GM23248 (cell line): ENCODE measurements at regions not wholly inside any gene's neighbourhood (a gene's known extent, or its start where the extent isn't known, plus 50 kb on each side); places are given as distances from the start of the nearest gene placed in this dataset.

ENCODE experiments used
- DNase-seq: peaks from one replicate; pipeline ENCODE4 v3.0.0-alpha.2; 2015
- H2AFZ ChIP-seq: fragments of 200-600 bp; sonication (generic); 2 replicates; pipeline ENCODE4 v1.6.1; 2016; ENCODE audit warnings: antibody characterized with exemption
- H3F3A ChIP-seq: fragments of 200-600 bp; sonication (generic); 2 replicates; pipeline ENCODE4 v1.6.1; 2016; ENCODE audit warnings: mild to moderate bottlenecking, antibody characterized with exemption, mixed run types; ENCODE audit not compliant: insufficient read depth
- H3K27ac ChIP-seq: fragments of 200-600 bp; sonication (generic); 2 replicates; pipeline ENCODE4 v1.5.1; 2016; ENCODE audit warnings: mild to moderate bottlenecking
- H3K27me3 ChIP-seq: fragments of 200-600 bp; sonication (generic); replicated peaks from 2 replicates; pipeline ENCODE4 v1.6.1; 2016; ENCODE audit warnings: mild to moderate bottlenecking; ENCODE audit not compliant: insufficient read depth
- H3K36me3 ChIP-seq: fragments of 200-600 bp; sonication (generic); 2 replicates; pipeline ENCODE4 v1.6.1; 2016; ENCODE audit warnings: low read depth, mild to moderate bottlenecking
- H3K4me1 ChIP-seq: fragments of 200-600 bp; sonication (generic); 2 replicates; pipeline ENCODE4 v1.6.1; 2016; ENCODE audit warnings: mild to moderate bottlenecking; ENCODE audit not compliant: insufficient read depth
- H3K4me2 ChIP-seq: fragments of 200-600 bp; sonication (generic); one replicate; pipeline ENCODE4 v1.6.1; 2016; ENCODE audit warnings: mild to moderate bottlenecking; ENCODE audit not compliant: unreplicated experiment
- H3K4me3 ChIP-seq: fragments of 200-600 bp; sonication (generic); 2 replicates; pipeline ENCODE4 v1.5.1; 2016; ENCODE audit warnings: mild to moderate bottlenecking
- H3K79me2 ChIP-seq: fragments of 200-600 bp; sonication (generic); 2 replicates; pipeline ENCODE4 v1.6.1; 2016; ENCODE audit warnings: mild to moderate bottlenecking; ENCODE audit not compliant: insufficient read depth
- H3K9ac ChIP-seq: fragments of 200-600 bp; sonication (generic); 2 replicates; pipeline ENCODE4 v1.6.1; 2016; ENCODE audit warnings: mild to moderate bottlenecking
- H3K9me2 ChIP-seq: fragments of 200-600 bp; sonication (generic); 2 replicates; pipeline ENCODE4 v1.6.1; 2016; ENCODE audit warnings: mixed run types, mild to moderate bottlenecking, moderate library complexity; ENCODE audit not compliant: insufficient read depth
- H3K9me3 ChIP-seq: fragments of 200-600 bp; sonication (generic); one replicate; pipeline ENCODE4 v1.6.1; 2017; ENCODE audit warnings: low read depth
- H4K20me1 ChIP-seq: fragments of 200-600 bp; sonication (generic); 2 replicates; pipeline ENCODE4 v1.6.0; 2016; ENCODE audit not compliant: insufficient read depth
- EZH2 ChIP-seq: fragments of 200-600 bp; sonication (generic); IDR thresholded peaks from 2 replicates; pipeline ENCODE4 v1.6.1; 2018; ENCODE audit warnings: antibody characterized with exemption, mild to moderate bottlenecking; ENCODE audit not compliant: insufficient read depth, poor library complexity, severe bottlenecking
- EZH2phosphoT487 ChIP-seq: fragments of 200-600 bp; sonication (generic); IDR thresholded peaks from 2 replicates; pipeline ENCODE4 v1.6.1; 2018; ENCODE audit warnings: antibody characterized with exemption, moderate library complexity, mild to moderate bottlenecking, low read depth; ENCODE audit not compliant: insufficient read depth
- WGBS, 2 experiments: methylation state at CpG; one replicate each; pipeline ENCODE4 v1.1.6; 2015 to 2017; ENCODE audit warnings: low lambda C conversion rate in 2 of 2, low coverage in 1 of 2; ENCODE audit errors: missing lambda C conversion rate in 2 of 2; 5-methylcytosine and 5-hydroxymethylcytosine counted together
- in situ Hi-C: fragments of 300-500 bp; cut with MboI; formaldehyde crosslinking; loops from 2 replicates; pipeline ENCODE4 v1.15.0; 2020

- Histone ChIP-seq H3K36me3 (no peaks in the 10 kb centered on the region), H3K27me3 (no peaks in the 10 kb centered on the region), H2AFZ (no peak overlapping the region), H3K79me2 (no peaks in the 10 kb centered on the region), H3K9ac (no peak overlapping the region), H3K4me1 (no peaks in the 10 kb centered on the region), H3K4me2 (no peak overlapping the region), H4K20me1 (no peaks in the 10 kb centered on the region), H3K27ac (no peak overlapping the region), H3K9me2 (no peaks in the 10 kb centered on the region), H3K4me3 (no peak overlapping the region), H3K9me3 (no peaks in the 10 kb centered on the region), H3F3A (no peaks in the 10 kb centered on the region)
- DNase-seq, result no peak
- in situ Hi-C loops, result no loop called here
- 3 to 6% methylated on average over 1 of the region's 1 CpG for WGBS, 2 experiments
- no peak for TF ChIP-seq EZH2phosphoT487
- no peak for TF ChIP-seq EZH2
Measured at GRCh38 chr2:41000374-41000773, 548.5 kb upstream of the SLC8A1 start.

- in situ Hi-C loops, result no loop called here
- H3K9me2 ChIP-seq, result no peaks in the 10 kb centered on the region
- 13 to 15% methylated on average over 2 of the region's 2 CpGs for WGBS, 2 experiments
- DNase-seq, result no peak
- H3K27me3 ChIP-seq, result no peaks in the 10 kb centered on the region
- H3K27ac ChIP-seq, result no peak overlapping the region
- no peaks in the 10 kb centered on the region for H3K36me3 ChIP-seq
- H3K79me2 ChIP-seq, result no peaks in the 10 kb centered on the region
- H3F3A ChIP-seq, result no peaks in the 10 kb centered on the region
- H4K20me1 ChIP-seq, result no peaks in the 10 kb centered on the region
- H3K9me3 ChIP-seq, result no peaks in the 10 kb centered on the region
- H2AFZ ChIP-seq, result no peak overlapping the region
- no peak overlapping the region for H3K9ac ChIP-seq
- no peak overlapping the region for H3K4me2 ChIP-seq
- TF ChIP-seq EZH2, result no peak
- TF ChIP-seq EZH2phosphoT487, result no peak
- no peak overlapping the region for H3K4me3 ChIP-seq
- no peaks in the 10 kb centered on the region for H3K4me1 ChIP-seq
Measured at GRCh38 chr2:41000906-41001305, 549.0 kb upstream of the SLC8A1 start.

GRCh38 chr2:41004700-41005099 lies 552.8 kb upstream of the SLC8A1 start:
- Histone ChIP-seq H3K9ac (no peak overlapping the region), H3K79me2 (no peaks in the 10 kb centered on the region), H3K27me3 (no peaks in the 10 kb centered on the region), H3F3A (no peaks in the 10 kb centered on the region), H3K4me3 (no peak overlapping the region), H4K20me1 (no peaks in the 10 kb centered on the region), H2AFZ (no peak overlapping the region), H3K27ac (no peak overlapping the region), H3K9me3 (no peaks in the 10 kb centered on the region), H3K9me2 (no peaks in the 10 kb centered on the region), H3K36me3 (no peaks in the 10 kb centered on the region), H3K4me2 (no peak overlapping the region), H3K4me1 (no peaks in the 10 kb centered on the region)
- TF ChIP-seq EZH2phosphoT487, result no peak
- TF ChIP-seq EZH2, result no peak
- 24 to 29% methylated on average over 2 of the region's 2 CpGs for WGBS, 2 experiments
- DNase-seq, result no peak
- in situ Hi-C loops, result no loop called here

- 0% methylated on average over 1 of the region's 1 CpG for WGBS, 2 experiments
- Histone ChIP-seq H3K9ac (no peak overlapping the region), H3K9me2 (no peaks in the 10 kb centered on the region), H3K79me2 (no peaks in the 10 kb centered on the region), H3K4me2 (no peak overlapping the region), H3K4me1 (no peaks in the 10 kb centered on the region), H3K27me3 (no peaks in the 10 kb centered on the region), H3K36me3 (no peaks in the 10 kb centered on the region), H3K27ac (no peak overlapping the region), H3K9me3 (no peaks in the 10 kb centered on the region), H3K4me3 (no peak overlapping the region), H4K20me1 (no peaks in the 10 kb centered on the region), H3F3A (no peaks in the 10 kb centered on the region), H2AFZ (no peak overlapping the region)
- in situ Hi-C loops, result no loop called here
- DNase-seq, result no peak
- TF ChIP-seq EZH2 (no peak), EZH2phosphoT487 (no peak)
Measured at GRCh38 chr2:41020358-41020757, 568.5 kb upstream of the SLC8A1 start.

DNA sequence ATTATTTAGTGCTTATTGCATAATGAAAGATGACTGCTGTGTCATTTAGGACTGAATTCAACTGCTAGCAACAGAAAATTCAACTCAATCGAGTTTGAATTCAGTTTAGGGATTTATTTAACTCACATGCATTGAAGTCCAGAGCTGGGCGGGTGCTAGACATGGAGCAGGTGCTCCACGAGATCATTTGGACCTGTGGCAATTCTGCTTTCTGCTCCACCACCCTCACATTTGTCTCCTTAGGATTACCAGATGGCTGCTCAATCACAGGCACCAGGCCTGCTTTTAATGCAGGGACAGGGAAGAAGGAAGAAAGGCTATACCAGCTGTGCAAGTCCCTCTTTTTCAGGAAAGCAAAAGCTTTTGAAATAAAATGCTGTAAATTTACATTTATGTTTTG lies 572.9 kb upstream of the SLC8A1 start:
- Histone ChIP-seq H3K36me3 (no peaks in the 10 kb centered on the region), H3K9me2 (no peaks in the 10 kb centered on the region), H3K9me3 (no peaks in the 10 kb centered on the region), H3F3A (no peaks in the 10 kb centered on the region), H4K20me1 (no peaks in the 10 kb centered on the region), H3K27me3 (no peaks in the 10 kb centered on the region), H3K79me2 (no peaks in the 10 kb centered on the region), H2AFZ (no peak overlapping the region), H3K9ac (no peak overlapping the region), H3K4me3 (no peak overlapping the region), H3K4me1 (no peaks in the 10 kb centered on the region), H3K4me2 (no peak overlapping the region), H3K27ac (no peak overlapping the region)
- DNase-seq, result no peak
- in situ Hi-C loops, result no loop called here
- TF ChIP-seq EZH2 (no peak), EZH2phosphoT487 (no peak)
- 10 to 14% methylated on average over 3 of the region's 3 CpGs for WGBS, 2 experiments
